ENCODE measurements at regions not wholly inside any gene's neighbourhood (a gene's known extent, or its start where the extent isn't known, plus 50 kb on each side); places are given as distances from the start of the nearest gene placed in this dataset.

GRCh38 chr6:48412656-48413055 is 301.7 kb upstream of the PTCHD4 start:
- TF ChIP-seq CTCF (IDR thresholded peaks at IDR 0.05; ENCODE audit: insufficient read depth, low read length, poor library complexity, severe bottlenecking) (no peak), EZH2phosphoT487 (conservative IDR thresholded peaks at IDR 0.05; ENCODE audit: low read length) (no peak)
